AG09319 (cell line): ENCODE measurements at regions not wholly inside any gene's neighbourhood (a gene's known extent, or its start where the extent isn't known, plus 50 kb on each side); places are given as distances from the start of the nearest gene placed in this dataset.

ENCODE experiments used
- DNase-seq: peaks from one replicate; pipeline ENCODE4 v3.0.0-alpha.2; 2010; ENCODE audit warnings: low read depth; ENCODE audit errors: extremely low read depth
- CTCF ChIP-seq: IDR thresholded peaks from 2 replicates; pipeline ENCODE4 v1.5.1; 2011; ENCODE audit warnings: low read depth, mild to moderate bottlenecking, inconsistent platforms, low read length, moderate library complexity

GRCh38 chr13:105804561-105805190, 730.8 kb downstream of the EFNB2 start:
- no peak for TF ChIP-seq CTCF
- DNase-seq, result no peak

GRCh38 chr13:105799155-105799554, 736.3 kb downstream of the EFNB2 start:
- TF ChIP-seq CTCF, result no peak
- no peak for DNase-seq

GRCh38 chr13:105798541-105798940, 736.9 kb downstream of the EFNB2 start:
- TF ChIP-seq CTCF, result no peak
- no peak for DNase-seq

GRCh38 chr13:105796081-105796480, 739.4 kb downstream of the EFNB2 start:
- no peak for TF ChIP-seq CTCF
- DNase-seq, result no peak

- no peak for DNase-seq
- TF ChIP-seq CTCF, result no peak
These were observed 744.5 kb downstream of the EFNB2 start for GRCh38 chr13:105790923-105791322.

- DNase-seq, result no peak
- TF ChIP-seq CTCF, result no peak
These were observed 746.9 kb downstream of the EFNB2 start for GRCh38 chr13:105788530-105788929.

GRCh38 chr13:105787632-105788031, 747.8 kb downstream of the EFNB2 start:
- no peak for DNase-seq
- TF ChIP-seq CTCF, result no peak
